ENCODE measurements at regions not wholly inside any gene's neighbourhood (a gene's known extent, or its start where the extent isn't known, plus 50 kb on each side); places are given as distances from the start of the nearest gene placed in this dataset.

GRCh38 chr13:111637365-111637764, 316.9 kb downstream of the TEX29 start:
- H3K27ac ChIP-seq: no peak overlapping the region
- H3K27me3 ChIP-seq: peaks cover 0 to 2% (median 0%) of the 10 kb centered on the region in 3 donors
- no peaks in the 10 kb centered on the region for H3K4me1 ChIP-seq
- no peaks in the 10 kb centered on the region for H3K36me3 ChIP-seq
- 92 to 93% methylated on average over 12 of the region's 12 CpGs for WGBS, 2 donors
- intact Hi-C loops (cut with DNase I): no loop called here
- no peak for TF ChIP-seq POLR2A (IDR thresholded peaks at IDR 0.05)
- no peak for TF ChIP-seq POLR2AphosphoS5 (IDR thresholded peaks at IDR 0.05)
- TF ChIP-seq EP300 (IDR thresholded peaks at IDR 0.05): no peak
- no peak for TF ChIP-seq CTCF (IDR thresholded peaks at IDR 0.05)
- DNase-seq: no peak
- no peak overlapping the region for H3K4me3 ChIP-seq
- H3K9me3 ChIP-seq: no peaks in the 10 kb centered on the region

GRCh38 chr13:111638233-111638632, 317.8 kb downstream of the TEX29 start:
- H3K36me3 ChIP-seq: no peaks in the 10 kb centered on the region
- H3K4me3 ChIP-seq: no peak overlapping the region
- 81 to 93% methylated on average over 1 of the region's 1 CpG for WGBS, 2 donors
- peaks cover 0 to 2% (median 0%) of the 10 kb centered on the region in 3 donors for H3K27me3 ChIP-seq
- TF ChIP-seq POLR2A (IDR thresholded peaks at IDR 0.05): no peak
- TF ChIP-seq EP300 (IDR thresholded peaks at IDR 0.05): no peak
- TF ChIP-seq POLR2AphosphoS5 (IDR thresholded peaks at IDR 0.05): no peak
- no peak for TF ChIP-seq CTCF (IDR thresholded peaks at IDR 0.05)
- no peak overlapping the region for H3K27ac ChIP-seq
- no peak for DNase-seq
- intact Hi-C loops (cut with DNase I): no loop called here
- no peaks in the 10 kb centered on the region for H3K4me1 ChIP-seq
- no peaks in the 10 kb centered on the region for H3K9me3 ChIP-seq

GRCh38 chr13:111639196-111639705, 318.8 kb downstream of the TEX29 start:
- intact Hi-C loops (cut with DNase I): no loop called here
- Histone ChIP-seq H3K36me3 (no peaks in the 10 kb centered on the region), H3K27me3 (peaks cover 0 to 2% (median 0%) of the 10 kb centered on the region in 3 donors), H3K4me1 (no peaks in the 10 kb centered on the region), H3K9me3 (no peaks in the 10 kb centered on the region), H3K4me3 (no peak overlapping the region), H3K27ac (no peak overlapping the region)
- DNase-seq: no peak
- TF ChIP-seq POLR2AphosphoS5 (IDR thresholded peaks at IDR 0.05): no peak
- no peak for TF ChIP-seq POLR2A (IDR thresholded peaks at IDR 0.05)
- no peak for TF ChIP-seq EP300 (IDR thresholded peaks at IDR 0.05)
- TF ChIP-seq CTCF (IDR thresholded peaks at IDR 0.05): no peak
- WGBS, 2 donors: 76 to 77% methylated on average over 10 of the region's 10 CpGs

- intact Hi-C loops (cut with DNase I): no loop called here
Observed at GRCh38 chr13:111640006-111640405, 319.6 kb downstream of the TEX29 start.

More at GRCh38 chr13:111640006-111640405, 319.6 kb downstream of the TEX29 start:
- no peak overlapping the region for H3K27ac ChIP-seq
- H3K9me3 ChIP-seq: no peaks in the 10 kb centered on the region
- H3K36me3 ChIP-seq: no peaks in the 10 kb centered on the region
- WGBS, 2 donors: 72 to 85% methylated on average over 13 of the region's 13 CpGs
- no peaks in the 10 kb centered on the region for H3K4me1 ChIP-seq
- H3K27me3 ChIP-seq: peaks cover 0 to 2% (median 0%) of the 10 kb centered on the region in 3 donors
- no peak for DNase-seq
- TF ChIP-seq CTCF (IDR thresholded peaks at IDR 0.05): no peak
- TF ChIP-seq EP300 (IDR thresholded peaks at IDR 0.05): no peak
- TF ChIP-seq POLR2A (IDR thresholded peaks at IDR 0.05): no peak
- no peak overlapping the region for H3K4me3 ChIP-seq

Measured in sigmoid colon (tissue), 6 donors.